K562 (cell line): ENCODE measurements at regions not wholly inside any gene's neighbourhood (a gene's known extent, or its start where the extent isn't known, plus 50 kb on each side); places are given as distances from the start of the nearest gene placed in this dataset.

Source experiments
- ATAC-seq: fragments of 200-7000 bp; cut with Tn5 transposase; 3 replicates; pipeline ENCODE4 v1.9.1; 2020; ENCODE audit warnings: moderate library complexity
- BruUV-seq: library from RNA; stranded (reverse); fragments of 400-500 nt; replicated peaks from 2 replicates; lab custom pipeline; 2021; lab: Mats Ljungman, UMichigan
- CTCF ChIA-PET: fragments of 300-600 bp; formaldehyde crosslinking; extraction: SDS; loops from one replicate; lab custom pipeline; 2021; ENCODE audit warnings: low intra/inter-chr PET ratio; lab: Yijun Ruan, JAX
- POLR2A ChIA-PET: fragments of 300-600, 350-650 bp; sonication (Branson Sonifier 250); formaldehyde crosslinking; extraction: SDS; loops from one replicate; lab custom pipeline; 2021; ENCODE audit warnings: antibody characterized with exemption, inconsistent platforms; lab: Yijun Ruan, JAX
- DNase-seq, 4 experiments: peaks; one replicate each; pipeline versions ENCODE4 v3.0.0 to v3.0.0-alpha.2; 2011 to 2018; ENCODE audit warnings: low spot score in 3 of 4, mixed read lengths in 3 of 4; ENCODE audit errors: extremely low read depth in 1 of 4
- FAIRE-seq: peaks from 2 replicates; lab custom pipeline; 2011; peaks lifted over from hg19 to GRCh38; lab: Jason Lieb, UNC
- H2AFZ ChIP-seq: 2 replicates; pipeline ENCODE4 v1.6.0; 2011; ENCODE audit warnings: low read depth, low read length, control low read depth, inconsistent platforms
- H3K27ac ChIP-seq: fragments of 200-600 bp; 3 replicates; pipeline ENCODE4 v1.8.0; 2011; ENCODE audit warnings: low read depth, mild to moderate bottlenecking, control low read depth, inconsistent platforms, low read length, moderate library complexity, mixed read lengths; ENCODE audit errors: extremely low read depth
- H3K27me3 ChIP-seq, 2 experiments: fragments of 300-600 bp in 1 of 2; 2 replicates in 1 of 2; 3 replicates in 1 of 2; pipeline versions ENCODE4 v1.6.0 to v1.8.0; 2011; ENCODE audit warnings: inconsistent platforms in 2 of 2, low read length in 2 of 2, mild to moderate bottlenecking in 1 of 2, mixed read lengths in 1 of 2, moderate library complexity in 1 of 2; ENCODE audit not compliant: control insufficient read depth in 2 of 2, insufficient read depth in 2 of 2
- H3K36me3 ChIP-seq: fragments of 300-600 bp; 3 replicates; pipeline ENCODE4 v1.8.0; 2011; ENCODE audit warnings: mild to moderate bottlenecking, low read length, inconsistent platforms; ENCODE audit not compliant: control insufficient read depth, insufficient read depth
- H3K4me1 ChIP-seq, 2 experiments: fragments of 200-600 bp in 1 of 2; replicated peaks in 1 of 2; 2 replicates in 1 of 2; 3 replicates in 1 of 2; pipeline versions ENCODE4 v1.5.1 to v1.8.0; 2011; ENCODE audit warnings: inconsistent platforms in 2 of 2, low read length in 2 of 2, mild to moderate bottlenecking in 1 of 2, mixed read lengths in 1 of 2, moderate library complexity in 1 of 2; ENCODE audit not compliant: control insufficient read depth in 2 of 2, insufficient read depth in 2 of 2
- H3K4me2 ChIP-seq: 2 replicates; pipeline ENCODE4 v1.6.1; 2011; ENCODE audit warnings: low read length, control low read depth, inconsistent platforms, mixed read lengths; ENCODE audit not compliant: insufficient read depth
- H3K4me3 ChIP-seq: fragments of 200-600 bp; sonication (generic), shearing (Covaris generic); 2 replicates; pipeline ENCODE4 v1.5.1; 2016; ENCODE audit warnings: control low read depth, inconsistent platforms
- H3K79me2 ChIP-seq: fragments of 200-600 bp; 3 replicates; pipeline ENCODE4 v1.8.0; 2011; ENCODE audit warnings: low read length, inconsistent platforms; ENCODE audit not compliant: control insufficient read depth, insufficient read depth
- H3K9ac ChIP-seq, 2 experiments: 2 replicates each; pipeline versions ENCODE4 v1.6.0 to v1.6.1; 2011; ENCODE audit warnings: low read depth in 2 of 2, low read length in 2 of 2, control low read depth in 1 of 2, inconsistent platforms in 1 of 2, mild to moderate bottlenecking in 1 of 2, mixed read lengths in 1 of 2; ENCODE audit not compliant: insufficient read depth in 1 of 2
- H3K9me1 ChIP-seq: one replicate; pipeline ENCODE4 v1.6.0; 2011; ENCODE audit warnings: inconsistent platforms, mild to moderate bottlenecking, low read length, moderate library complexity; ENCODE audit not compliant: control insufficient read depth, insufficient read depth
- H3K9me3 ChIP-seq: replicated peaks from 2 replicates; pipeline ENCODE4 v1.5.1; 2011; ENCODE audit warnings: low read depth, low read length, inconsistent platforms; ENCODE audit not compliant: control insufficient read depth, insufficient read depth
- H4K20me1 ChIP-seq: replicated peaks from 2 replicates; pipeline ENCODE4 v1.6.1; 2011; ENCODE audit warnings: low read length, inconsistent platforms, mixed read lengths; ENCODE audit not compliant: control insufficient read depth, insufficient read depth
- CBFB ChIP-seq: sonication (generic); formaldehyde crosslinking; IDR thresholded peaks from 2 replicates; pipeline ENCODE4 v1.4.0; 2020; ENCODE audit warnings: mild to moderate bottlenecking, missing genetic modification reagents
- GABPB1 ChIP-seq: sonication (generic); formaldehyde crosslinking; IDR thresholded peaks from 2 replicates; pipeline ENCODE4 v1.8.0; 2022; ENCODE audit warnings: mild to moderate bottlenecking, missing genetic modification reagents
- MEIS2 ChIP-seq: fragments of 450-650 bp; IDR thresholded peaks from 2 replicates; pipeline ENCODE4 v1.6.1; 2014; ENCODE audit warnings: mild to moderate bottlenecking; ENCODE audit not compliant: partially characterized antibody
- WGBS: fragments of 100-300 bp; shearing (Covaris generic); methylation state at CpG from one replicate; pipeline ENCODE4 v1.1.6; 2016; ENCODE audit warnings: low coverage, mixed read lengths; ENCODE audit not compliant: insufficient coverage; ENCODE audit errors: missing lambda C conversion rate; 5-methylcytosine and 5-hydroxymethylcytosine counted together
- in situ Hi-C: fragments of 300-500 bp; cut with MboI; formaldehyde crosslinking; loops from 4 replicates; pipeline ENCODE4 v1.15.0; 2018; ENCODE audit warnings: inconsistent platforms, mixed read lengths
- intact Hi-C: fragments of 100-400 bp; cut with micrococcal nuclease; formaldehyde crosslinking; loops from 2 replicates; pipeline ENCODE4 v1.14.2; 2022
- TF ChIP-seq, protein P1 (sequence below), 3 experiments: IDR thresholded peaks in 2 of 3; conservative IDR thresholded peaks in 1 of 3; 2 replicates each; pipeline ENCODE4 v1.5.1; 2011 to 2012; ENCODE audit warnings: low read length in 3 of 3, mild to moderate bottlenecking in 3 of 3, control low read depth in 2 of 3, improper control_type of control experiment in 1 of 3, inconsistent platforms in 1 of 3, low read depth in 1 of 3, mixed read lengths in 1 of 3, moderate library complexity in 1 of 3; ENCODE audit not compliant: insufficient read depth in 2 of 3

DNA sequence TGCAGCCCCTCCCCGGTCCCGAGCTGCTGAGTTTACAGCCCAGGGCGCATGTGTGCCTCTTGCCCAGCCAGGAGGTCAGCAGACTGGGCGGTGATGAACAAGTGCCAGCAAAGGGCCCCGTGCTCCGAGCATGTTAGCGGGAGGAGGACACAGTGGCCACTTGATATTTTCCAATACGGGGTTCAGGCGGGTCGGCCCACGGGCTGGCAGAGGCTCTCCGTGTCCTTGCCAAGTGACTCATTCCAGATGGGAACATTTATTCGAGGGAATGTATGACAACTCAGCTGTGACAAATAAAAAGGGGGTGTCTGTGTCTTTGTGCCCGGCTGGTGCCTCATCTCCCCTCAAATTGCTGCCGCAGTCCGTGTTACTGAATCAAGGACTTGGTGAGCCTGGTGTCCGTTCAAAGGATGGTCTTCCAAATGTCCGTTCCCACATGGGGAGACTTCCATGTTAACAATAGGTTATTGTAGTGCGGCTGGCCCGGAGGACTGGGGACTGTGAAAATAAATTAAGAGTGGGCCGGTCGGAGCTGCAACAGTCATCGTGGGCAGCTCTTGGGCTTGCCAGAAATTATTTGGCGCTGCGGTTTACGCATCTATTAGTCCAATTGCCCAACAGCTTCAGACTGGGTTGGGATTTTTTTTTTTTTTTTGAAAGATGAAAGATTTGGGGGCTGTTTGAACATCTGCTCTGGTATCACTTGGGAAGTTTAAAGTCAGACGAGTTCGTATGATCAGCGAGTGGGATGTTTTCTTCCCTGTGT, 174.0 kb upstream of the CIBAR2 start:
- DNase-seq (no peak), ATAC-seq (no peak), FAIRE-seq (no peak)
- Histone ChIP-seq H3K4me3 (no peak overlapping the region), H3K9ac (peak overlapping the region in 1 of 2 experiments; percentile 5; a peak in 1 of 4 replicates), H3K79me2 (no peaks in the 10 kb centered on the region; the same call in 2 of the 3 replicates), H3K27me3 (no peaks in the 10 kb centered on the region), H3K4me2 (no peak overlapping the region), H3K9me3 (no peaks in the 10 kb centered on the region), H2AFZ (no peak overlapping the region), H3K9me1 (no peaks in the 10 kb centered on the region), H3K36me3 (no peaks in the 10 kb centered on the region; the same call in 2 of the 3 replicates), H3K27ac (no peak overlapping the region), H4K20me1 (peaks cover 32% of the 10 kb centered on the region), H3K4me1 (peaks cover 6 to 48% of the 10 kb centered on the region in 2 experiments)
- CTCF ChIA-PET, result no interaction called here
- no TSS peak for BruUV-seq
- intact Hi-C loops (no loop called here), in situ Hi-C loops (no loop called here)
- POLR2A ChIA-PET, result interaction anchor here (0.7 to 1.3 kb wide), 2 partner anchors 9 to 12 kb away, joined by 3 to 4 read pairs; no protein-coding TSS in a partner anchor
- TF ChIP-seq GABPB1 (CRISPR knock-in tag), result no peak
- TF ChIP-seq, protein P1, sequence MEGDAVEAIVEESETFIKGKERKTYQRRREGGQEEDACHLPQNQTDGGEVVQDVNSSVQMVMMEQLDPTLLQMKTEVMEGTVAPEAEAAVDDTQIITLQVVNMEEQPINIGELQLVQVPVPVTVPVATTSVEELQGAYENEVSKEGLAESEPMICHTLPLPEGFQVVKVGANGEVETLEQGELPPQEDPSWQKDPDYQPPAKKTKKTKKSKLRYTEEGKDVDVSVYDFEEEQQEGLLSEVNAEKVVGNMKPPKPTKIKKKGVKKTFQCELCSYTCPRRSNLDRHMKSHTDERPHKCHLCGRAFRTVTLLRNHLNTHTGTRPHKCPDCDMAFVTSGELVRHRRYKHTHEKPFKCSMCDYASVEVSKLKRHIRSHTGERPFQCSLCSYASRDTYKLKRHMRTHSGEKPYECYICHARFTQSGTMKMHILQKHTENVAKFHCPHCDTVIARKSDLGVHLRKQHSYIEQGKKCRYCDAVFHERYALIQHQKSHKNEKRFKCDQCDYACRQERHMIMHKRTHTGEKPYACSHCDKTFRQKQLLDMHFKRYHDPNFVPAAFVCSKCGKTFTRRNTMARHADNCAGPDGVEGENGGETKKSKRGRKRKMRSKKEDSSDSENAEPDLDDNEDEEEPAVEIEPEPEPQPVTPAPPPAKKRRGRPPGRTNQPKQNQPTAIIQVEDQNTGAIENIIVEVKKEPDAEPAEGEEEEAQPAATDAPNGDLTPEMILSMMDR (IDR thresholded peaks at IDR 0.05 in 2 of 3, conservative IDR thresholded peaks at IDR 0.05 in 1 of 3; ENCODE audit: insufficient read depth in 2 of 3, low read depth in 1 of 3, low read length in 3 of 3), result no peak
- TF ChIP-seq CBFB (CRISPR knock-in tag), result 0 out of 2 replicates have a peak, but pooled peaks have one; percentile 18
- TF ChIP-seq MEIS2, result no peak
- WGBS, result 84% methylated on average over 29 of the region's 29 CpGs
